DMS 273 treated with DMSO at 0.1 percent for 48 hours (cell line): ENCODE measurements at regions not wholly inside any gene's neighbourhood (a gene's known extent, or its start where the extent isn't known, plus 50 kb on each side); places are given as distances from the start of the nearest gene placed in this dataset.

Experiments
- DNase-seq: peaks from one replicate; lab custom pipeline; 2025; lab: John Stamatoyannopoulos, UW

- peak; percentile 37 for DNase-seq
These were observed 50.0 kb downstream of the PABIR2 start for GRCh38 chrX:134747006-134747405.

GRCh38 chrX:134746410-134746785 lies 50.6 kb downstream of the PABIR2 start:
- no peak for DNase-seq

- no peak for DNase-seq
These were observed 51.2 kb downstream of the PABIR2 start for GRCh38 chrX:134745636-134746409.

- no peak for DNase-seq
These were observed 53.9 kb downstream of the PABIR2 start for GRCh38 chrX:134743091-134743490.

- DNase-seq = no peak
These were observed 54.4 kb downstream of the PABIR2 start for GRCh38 chrX:134742573-134742972.

GRCh38 chrX:134741746-134742145 lies 55.3 kb downstream of the PABIR2 start:
- DNase-seq = no peak

GRCh38 chrX:134738986-134739740 lies 57.8 kb downstream of the PABIR2 start:
- DNase-seq = no peak

- DNase-seq = no peak
These were observed 58.6 kb downstream of the PABIR2 start for GRCh38 chrX:134738445-134738844.

GRCh38 chrX:134737721-134738369 lies 59.2 kb downstream of the PABIR2 start:
- DNase-seq = no peak

GRCh38 chrX:134737061-134737460 lies 59.9 kb downstream of the PABIR2 start:
- no peak for DNase-seq

- DNase-seq = no peak
These were observed 60.6 kb downstream of the PABIR2 start for GRCh38 chrX:134736356-134736755.

- peak; percentile 45 for DNase-seq
These were observed 62.0 kb downstream of the PABIR2 start for GRCh38 chrX:134735015-134735414.

GRCh38 chrX:134734466-134734952 lies 62.5 kb downstream of the PABIR2 start:
- DNase-seq = peak; percentile 49

- peak; percentile 43 for DNase-seq
These were observed 63.4 kb downstream of the PABIR2 start for GRCh38 chrX:134733591-134733990.

- no peak for DNase-seq
These were observed 64.3 kb downstream of the PABIR2 start for GRCh38 chrX:134732676-134733075.

GRCh38 chrX:134732152-134732551 lies 64.9 kb downstream of the PABIR2 start:
- DNase-seq = no peak

GRCh38 chrX:134727363-134727762 lies 69.1 kb upstream of the PLAC1 start:
- no peak for DNase-seq

GRCh38 chrX:134725103-134725690 lies 66.9 kb upstream of the PLAC1 start:
- DNase-seq = no peak

GRCh38 chrX:134721766-134722532 lies 63.7 kb upstream of the PLAC1 start:
- no peak for DNase-seq

GRCh38 chrX:134718966-134719317 lies 60.7 kb upstream of the PLAC1 start:
- no peak for DNase-seq

- peak; percentile 90 for DNase-seq
These were observed 60.1 kb upstream of the PLAC1 start for GRCh38 chrX:134718105-134718965.
